ENCODE measurements at regions not wholly inside any gene's neighbourhood (a gene's known extent, or its start where the extent isn't known, plus 50 kb on each side); places are given as distances from the start of the nearest gene placed in this dataset.
"Not testable (repeated sequence)": the region's sequence is repeated elsewhere in the genome, so short reads cannot be mapped to it uniquely, and the experiment has no call there.

DNA sequence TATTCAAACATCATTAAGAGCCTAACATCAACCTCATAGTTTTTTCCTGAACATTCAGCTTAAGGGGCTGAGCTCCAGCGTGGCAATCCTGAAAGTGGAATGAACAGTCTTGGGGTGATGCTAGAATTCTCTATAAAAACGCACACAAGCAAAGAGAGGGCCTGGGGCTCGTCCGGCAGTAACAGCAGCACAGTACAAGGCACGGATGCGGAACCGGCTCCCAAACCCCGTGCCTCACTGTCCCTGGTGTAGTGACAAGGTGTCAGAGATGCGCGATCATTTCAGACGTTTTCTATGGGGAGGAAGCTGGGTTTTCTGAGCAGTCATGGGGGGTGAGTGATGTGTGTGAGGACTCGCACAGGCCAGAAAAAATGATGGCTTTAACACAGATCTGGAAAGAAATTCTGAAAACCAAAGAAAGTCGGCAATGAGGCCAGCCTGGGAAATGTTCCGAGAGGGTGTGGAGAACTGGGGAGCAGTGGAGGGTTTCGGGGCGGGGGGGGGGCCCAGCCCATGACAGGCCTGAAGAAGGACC lies 170.6 kb downstream of the NPIPB11 start:
- H3K4me1 Mint-ChIP-seq, H3K36me3 Mint-ChIP-seq, H3K9me3 Mint-ChIP-seq, H3K27me3 Mint-ChIP-seq, H3K4me3 Mint-ChIP-seq, H3K27ac Mint-ChIP-seq: not testable (repeated sequence)

DNA sequence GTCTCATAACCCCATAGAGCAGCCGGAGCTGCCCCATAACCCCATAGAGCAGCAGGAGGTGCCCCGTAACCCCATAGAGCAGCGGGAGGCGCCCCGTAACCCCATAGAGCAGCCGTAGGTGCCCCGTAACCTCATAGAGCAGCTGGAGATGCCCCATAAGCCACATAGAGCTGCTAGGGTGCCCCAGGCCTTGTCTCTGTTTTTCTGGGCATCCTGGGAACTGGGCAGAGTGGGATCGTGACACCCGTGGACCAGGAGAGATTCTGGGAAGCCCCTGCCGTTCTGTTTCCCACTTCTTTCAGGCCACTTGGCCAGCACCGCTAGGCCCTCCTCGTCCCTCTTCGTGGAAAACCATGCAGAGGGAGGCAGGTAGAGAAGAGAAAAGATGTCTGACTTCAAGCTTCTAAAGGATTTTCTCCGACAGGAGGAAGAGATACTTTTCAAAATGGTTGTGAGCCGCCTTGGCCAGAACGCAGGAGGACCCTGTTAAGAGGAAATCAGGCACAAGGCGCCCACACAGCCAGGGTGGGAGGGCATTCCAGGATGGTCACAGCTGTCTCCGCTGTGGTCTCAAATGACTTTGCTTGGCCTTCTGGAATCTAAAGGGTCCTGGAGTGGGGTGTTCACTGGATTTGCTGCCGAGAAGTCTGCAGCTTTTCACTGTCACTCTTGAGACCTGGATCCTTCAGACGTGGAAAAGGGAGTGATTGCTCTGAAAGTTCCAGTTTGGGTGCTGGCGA lies 171.8 kb downstream of the NPIPB11 start:
- H3K27me3 Mint-ChIP-seq, H3K27ac Mint-ChIP-seq, H3K4me1 Mint-ChIP-seq, H3K9me3 Mint-ChIP-seq, H3K36me3 Mint-ChIP-seq: not testable (repeated sequence)
- H3K4me3 Mint-ChIP-seq: peak overlapping the region in 1 of 4 donors; percentile 11

DNA sequence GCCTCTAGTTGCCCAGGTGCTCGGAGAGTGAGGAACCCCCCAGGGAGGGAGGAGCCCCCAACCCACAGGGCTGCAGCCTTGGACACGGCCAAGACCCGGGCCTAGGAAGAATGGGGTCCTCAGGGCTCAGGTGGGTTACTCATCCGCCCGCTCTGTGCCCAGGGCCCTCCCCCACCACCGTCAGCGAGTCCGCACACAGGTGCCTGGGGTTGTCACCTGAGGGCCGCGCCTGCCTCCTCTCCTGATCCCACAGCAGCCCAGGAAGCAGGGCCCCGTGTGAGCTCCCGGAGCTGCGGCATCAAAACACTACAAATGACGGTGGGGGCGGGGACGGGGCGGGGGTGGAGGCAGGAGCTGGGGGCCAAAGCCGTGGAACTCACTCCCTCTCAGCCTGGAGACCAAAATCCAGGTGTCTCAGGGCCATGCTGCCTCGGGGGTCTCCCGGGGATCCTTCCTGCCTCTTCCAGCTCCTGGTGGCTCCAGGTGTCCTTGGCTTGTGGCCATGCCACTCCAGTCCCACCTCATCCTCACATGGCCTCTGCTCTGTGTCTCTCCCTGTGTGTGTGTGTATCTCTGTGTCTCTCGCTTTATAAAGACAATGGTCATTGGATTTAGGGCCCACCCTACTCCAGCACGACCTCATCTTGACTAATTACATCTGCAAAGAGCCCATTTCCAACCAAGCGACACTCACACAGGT lies 172.7 kb downstream of the NPIPB11 start:
- H3K36me3 Mint-ChIP-seq, H3K4me3 Mint-ChIP-seq, H3K27ac Mint-ChIP-seq, H3K27me3 Mint-ChIP-seq, H3K4me1 Mint-ChIP-seq, H3K9me3 Mint-ChIP-seq: not testable (repeated sequence)

DNA sequence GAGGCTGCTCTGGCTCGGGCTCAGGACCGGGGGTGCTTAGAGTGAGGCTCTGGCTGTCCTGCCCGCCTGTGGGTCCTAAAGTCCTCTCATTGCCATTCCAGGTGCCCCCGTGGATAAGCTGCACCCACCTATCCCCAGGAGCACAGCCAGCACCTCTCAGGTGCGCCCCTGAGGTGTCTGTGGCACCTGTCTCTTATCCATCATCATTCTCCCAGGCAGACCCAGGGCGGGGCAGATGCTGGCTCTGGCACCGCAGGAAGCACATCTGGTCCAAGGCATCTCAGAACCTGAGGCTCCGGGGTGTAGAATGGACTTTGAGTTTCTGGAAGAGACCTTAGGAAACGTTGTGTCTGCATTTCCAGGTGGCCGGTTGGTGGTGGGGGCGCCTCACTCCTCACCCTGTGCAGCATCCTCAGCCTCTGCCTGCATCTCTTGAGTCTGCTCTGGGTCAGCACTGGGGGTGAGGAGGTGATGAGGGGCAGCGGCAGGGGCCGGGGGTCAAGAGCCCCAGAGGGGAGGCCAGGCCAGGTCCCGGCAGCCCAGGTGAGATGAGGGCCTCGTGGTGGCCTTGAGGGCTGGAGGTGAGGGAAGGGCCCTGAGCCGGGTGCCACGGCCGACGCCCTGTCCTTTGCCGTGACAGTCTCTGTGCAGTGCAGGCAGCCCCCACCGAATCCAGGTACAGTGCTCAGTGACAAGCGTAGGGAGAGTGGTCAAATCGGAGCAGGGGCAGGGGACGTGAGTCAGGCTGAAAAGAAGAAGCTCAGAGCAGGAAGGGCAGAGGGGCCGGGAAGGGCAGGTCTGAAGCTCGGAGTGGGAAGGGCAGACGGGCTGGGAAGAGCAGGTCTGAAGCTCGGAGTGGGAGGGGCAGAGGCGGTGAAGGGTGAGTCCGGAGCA lies 173.5 kb downstream of the NPIPB11 start:
- Mint-ChIP-seq H3K4me1 (peaks cover 2 to 4% (median 3%) of the 10 kb centered on the region in 3 donors), H3K9me3 (no peaks in the 10 kb centered on the region), H3K27ac (no peak overlapping the region), H3K4me3 (peak overlapping the region in 1 of 4 donors; percentile 51), H3K27me3 (no peaks in the 10 kb centered on the region), H3K36me3 (no peaks in the 10 kb centered on the region)

DNA sequence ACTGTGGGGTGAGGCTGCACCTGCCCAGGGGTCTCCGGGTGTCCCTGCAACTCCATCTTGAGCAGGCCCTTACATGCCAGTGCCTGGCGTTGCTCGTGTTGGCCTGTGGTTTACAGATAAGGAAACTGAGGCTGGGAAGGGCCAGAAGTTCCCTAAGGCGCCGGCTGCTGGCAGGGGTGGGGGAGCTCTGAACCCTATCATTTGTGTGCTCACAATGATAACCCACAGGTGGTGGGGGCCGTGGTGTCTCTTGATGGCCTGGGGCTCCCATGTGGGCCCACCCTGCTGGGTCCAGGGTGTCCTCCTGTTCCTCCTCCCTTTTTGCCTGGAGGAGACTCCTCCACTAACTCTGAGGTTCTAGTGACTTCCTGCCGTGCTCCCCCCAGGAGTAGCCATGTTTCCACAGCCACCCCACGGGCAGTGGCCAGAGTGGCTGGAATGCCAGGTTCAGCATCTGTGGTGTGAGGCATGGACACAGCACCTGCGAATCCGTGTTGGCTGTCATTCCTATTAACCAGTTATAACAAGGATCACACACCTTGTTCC lies 174.3 kb downstream of the NPIPB11 start:
- not testable (repeated sequence) for H3K27ac Mint-ChIP-seq, H3K27me3 Mint-ChIP-seq, H3K36me3 Mint-ChIP-seq, H3K9me3 Mint-ChIP-seq, H3K4me3 Mint-ChIP-seq, H3K4me1 Mint-ChIP-seq

DNA sequence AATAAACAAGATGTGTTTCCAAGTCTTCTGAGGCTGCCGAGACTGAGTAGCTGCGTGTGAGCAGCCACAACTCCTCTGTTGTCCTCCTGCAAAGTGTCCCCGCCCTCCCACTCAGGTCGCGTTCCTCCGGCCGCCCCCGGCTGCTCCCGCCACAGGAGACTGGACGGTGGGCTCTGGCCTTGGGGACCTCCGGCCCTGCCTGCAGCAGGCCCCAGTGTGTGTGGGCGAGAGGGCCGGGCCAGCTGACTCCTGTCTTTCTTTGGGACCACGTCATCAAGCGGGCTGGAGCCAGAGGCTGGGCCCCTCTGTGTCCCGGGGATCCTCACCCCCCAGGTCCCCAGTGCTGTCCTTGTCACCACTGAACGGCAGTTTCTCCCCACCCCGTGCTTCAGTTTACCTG lies 175.3 kb downstream of the NPIPB11 start:
- Mint-ChIP-seq H3K4me1 (peaks cover 2 to 4% (median 3%) of the 10 kb centered on the region in 3 donors), H3K36me3 (no peaks in the 10 kb centered on the region), H3K27me3 (no peaks in the 10 kb centered on the region), H3K4me3 (peak overlapping the region in 1 of 4 donors; percentile 58), H3K9me3 (no peaks in the 10 kb centered on the region), H3K27ac (no peak overlapping the region)

DNA sequence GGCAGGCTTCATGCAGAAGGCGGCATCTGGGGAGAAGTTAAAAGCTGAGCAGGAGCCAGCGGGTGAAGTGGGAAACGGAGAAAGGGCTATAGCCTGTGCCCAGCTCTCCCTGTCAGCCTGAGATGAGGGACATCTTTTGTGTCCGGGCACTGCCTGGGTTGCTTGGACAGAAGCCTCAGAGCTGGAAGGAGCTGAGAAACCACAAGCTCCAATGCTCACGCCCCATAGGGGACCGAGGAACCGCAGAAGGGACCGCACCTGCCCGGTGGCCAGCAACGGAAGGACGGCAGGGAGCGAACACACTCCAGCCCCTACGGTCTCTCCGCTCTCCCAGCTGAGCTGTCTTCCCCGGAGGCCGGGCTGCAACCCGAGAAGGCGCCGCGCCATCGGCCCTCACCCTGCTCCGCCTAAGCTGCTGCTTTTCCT lies 175.8 kb downstream of the NPIPB11 start:
- Mint-ChIP-seq H3K4me3 (no peak overlapping the region), H3K36me3 (no peaks in the 10 kb centered on the region), H3K4me1 (peaks cover 2 to 4% (median 3%) of the 10 kb centered on the region in 3 donors), H3K27me3 (no peaks in the 10 kb centered on the region), H3K9me3 (no peaks in the 10 kb centered on the region), H3K27ac (no peak overlapping the region)

DNA sequence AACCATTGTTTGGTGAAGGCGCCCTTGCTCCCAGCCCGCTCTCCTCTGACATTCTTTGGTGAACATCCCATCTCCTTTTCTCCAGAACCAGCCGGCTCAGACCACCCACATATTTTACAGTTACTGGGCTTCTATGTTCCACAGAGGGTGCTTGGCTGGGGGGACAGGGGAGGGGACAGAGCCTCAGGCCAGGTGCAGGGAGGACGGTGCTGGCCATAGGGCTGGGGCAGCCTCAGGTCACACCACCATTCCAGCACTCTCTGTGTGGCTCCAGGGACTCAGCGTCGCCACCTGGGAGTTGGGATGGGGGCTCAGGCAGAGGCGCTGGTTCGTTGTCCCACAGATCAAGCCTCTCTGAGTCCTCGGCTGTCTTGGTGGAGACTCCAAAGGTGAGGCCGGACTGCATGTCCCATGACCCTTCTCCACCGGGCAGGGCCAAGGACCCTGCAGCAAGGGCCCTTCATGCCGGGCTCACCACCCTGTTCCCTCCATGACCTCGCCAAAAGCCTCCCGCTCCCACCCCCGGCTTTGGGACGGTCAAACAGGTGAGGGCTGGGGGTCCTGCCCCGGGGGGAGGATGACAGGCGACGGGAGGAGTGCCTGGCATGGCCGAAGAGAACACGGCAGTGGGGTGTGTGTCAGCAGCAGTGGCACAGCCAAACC lies 176.4 kb downstream of the NPIPB11 start:
- H3K27ac Mint-ChIP-seq: peak overlapping the region in 1 of 3 donors; percentile 89
- H3K4me3 Mint-ChIP-seq, H3K27me3 Mint-ChIP-seq, H3K4me1 Mint-ChIP-seq, H3K36me3 Mint-ChIP-seq, H3K9me3 Mint-ChIP-seq: not testable (repeated sequence)

DNA sequence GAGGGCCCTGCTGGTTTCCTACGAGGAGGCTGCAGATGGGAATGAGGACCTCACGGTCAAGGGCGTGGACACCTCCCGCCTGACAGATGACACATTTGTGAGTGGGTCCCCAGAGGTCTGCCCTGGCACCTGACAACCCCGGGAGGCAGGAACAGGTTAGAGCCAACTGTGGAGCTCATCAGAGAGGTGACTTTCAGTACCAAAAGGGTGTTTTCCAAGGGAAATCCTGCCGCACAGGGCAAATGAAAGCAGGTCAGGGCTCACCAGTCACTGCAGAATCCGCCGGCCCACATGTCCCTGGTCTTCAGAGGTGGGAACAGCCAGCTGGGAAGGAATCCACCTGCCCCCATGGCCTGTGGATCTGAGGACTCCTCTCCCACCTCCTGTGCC lies 176.9 kb downstream of the NPIPB11 start:
- not testable (repeated sequence) for H3K4me1 Mint-ChIP-seq, H3K36me3 Mint-ChIP-seq, H3K4me3 Mint-ChIP-seq, H3K9me3 Mint-ChIP-seq, H3K27me3 Mint-ChIP-seq
- H3K27ac Mint-ChIP-seq: peak overlapping the region in 1 of 3 donors; percentile 89

DNA sequence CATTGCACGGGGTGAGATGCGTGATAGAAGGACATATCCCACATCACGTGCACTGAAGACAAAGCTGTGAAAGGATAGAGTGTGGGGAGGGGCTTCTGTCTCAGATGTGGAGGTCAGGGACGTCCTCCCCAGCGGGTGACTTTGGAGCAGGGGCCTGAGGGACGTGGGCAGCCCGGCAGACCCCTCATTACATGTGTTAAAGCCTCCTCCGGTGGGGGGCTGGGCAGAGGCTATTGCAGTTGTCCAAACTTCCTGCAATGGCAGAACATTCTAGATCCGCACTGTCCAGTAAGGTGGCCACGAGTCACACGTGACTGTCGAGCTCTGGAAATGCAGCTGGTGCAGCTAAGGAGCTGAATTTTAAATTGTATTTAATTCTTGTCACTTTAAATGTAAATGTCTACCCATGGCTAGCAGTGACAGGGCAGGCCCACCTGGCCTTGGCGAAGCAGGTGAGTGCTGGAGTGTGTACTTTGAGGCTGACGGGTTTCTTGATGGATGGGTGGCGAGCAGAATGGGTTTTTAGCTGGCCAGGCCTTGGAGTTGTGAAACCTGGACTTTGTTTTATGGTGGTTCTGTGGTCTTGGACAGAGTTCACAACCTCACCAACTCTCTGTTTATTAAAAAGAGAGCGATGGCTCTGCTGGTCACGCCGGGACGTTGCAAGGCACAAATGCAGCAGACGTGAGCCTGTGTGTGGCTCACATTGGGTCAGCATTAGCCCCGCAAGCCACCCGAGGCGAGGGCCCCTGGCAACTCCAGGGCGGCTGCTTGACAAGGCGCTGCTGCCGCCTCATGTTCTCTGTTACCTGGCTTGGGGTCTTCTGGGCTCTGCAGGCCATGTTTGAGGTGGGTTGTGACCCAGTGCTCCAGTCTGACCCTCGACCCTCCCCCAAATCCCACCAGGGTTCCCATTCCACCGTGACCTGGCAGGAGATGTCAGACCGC lies 177.6 kb downstream of the NPIPB11 start:
- peak overlapping the region in 2 of 4 donors; percentile 57 to 70 for H3K4me3 Mint-ChIP-seq
- not testable (repeated sequence) for H3K27ac Mint-ChIP-seq, H3K27me3 Mint-ChIP-seq, H3K9me3 Mint-ChIP-seq, H3K4me1 Mint-ChIP-seq, H3K36me3 Mint-ChIP-seq

DNA sequence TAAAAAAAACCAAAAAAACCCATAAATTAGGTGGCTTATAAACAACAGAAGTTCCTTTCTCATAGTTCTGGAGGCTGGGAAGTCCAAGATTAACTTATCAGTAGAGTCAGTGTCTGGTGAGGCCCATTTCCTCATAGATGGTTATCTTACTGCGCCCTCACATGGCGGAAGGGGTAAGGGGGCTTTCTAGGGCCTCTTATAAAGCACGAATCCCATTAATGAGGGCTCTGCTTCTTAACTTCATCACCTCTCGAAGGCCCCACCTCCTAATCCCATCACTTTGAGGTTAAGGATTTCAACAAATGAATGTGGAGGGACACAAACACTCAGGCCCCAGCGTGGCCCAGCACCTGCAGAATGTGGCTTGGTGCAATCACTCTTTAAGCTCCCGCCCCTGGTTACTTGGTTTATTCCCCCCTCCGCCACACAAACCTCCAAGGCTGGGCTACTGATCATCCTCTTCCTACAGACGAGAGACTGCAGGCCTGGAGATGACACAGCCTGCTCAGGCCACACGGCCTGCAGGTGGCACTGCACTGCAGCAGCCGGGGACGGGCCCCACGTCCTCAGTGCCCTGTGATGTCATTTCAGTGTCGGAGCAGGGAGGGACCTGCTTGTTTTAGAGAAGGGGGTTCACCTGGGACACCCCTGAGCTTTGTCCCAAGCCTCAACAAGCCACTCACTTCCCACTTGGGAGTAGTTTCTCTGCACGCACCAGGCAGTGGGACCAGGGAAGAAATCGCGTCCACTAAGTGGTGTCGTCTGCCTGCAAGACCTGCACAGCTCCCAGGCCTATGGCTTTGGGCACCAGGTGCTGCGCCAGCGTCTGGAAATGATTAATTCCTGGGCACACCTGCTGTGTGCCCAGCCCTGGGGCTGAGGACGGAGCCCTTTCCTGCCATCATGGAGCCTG lies 178.5 kb downstream of the NPIPB11 start:
- H3K9me3 Mint-ChIP-seq, H3K4me1 Mint-ChIP-seq, H3K36me3 Mint-ChIP-seq, H3K27me3 Mint-ChIP-seq: not testable (repeated sequence)
- Mint-ChIP-seq H3K27ac (peak overlapping the region in 1 of 3 donors; percentile 16), H3K4me3 (peak overlapping the region in 2 of 4 donors; percentile 57 to 70)

DNA sequence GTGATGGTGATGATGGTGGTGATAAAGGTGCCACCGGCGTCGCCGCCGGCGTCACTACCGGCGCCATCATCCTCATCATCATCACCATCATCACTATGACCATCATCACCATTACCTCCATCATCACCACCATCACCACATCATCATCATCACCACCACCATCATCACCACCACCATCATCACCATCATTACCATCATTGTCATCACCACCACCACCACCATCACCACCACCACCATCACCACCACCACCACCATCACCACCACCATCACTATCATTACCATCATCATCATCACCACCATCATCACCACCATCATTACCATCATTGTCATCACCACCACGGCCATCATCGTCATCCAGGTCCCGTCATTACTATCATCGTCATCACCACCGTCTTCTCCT lies 179.7 kb downstream of the NPIPB11 start:
- H3K9me3 Mint-ChIP-seq: no peaks in the 10 kb centered on the region
- H3K4me1 Mint-ChIP-seq: peaks cover 0 to 4% (median 2%) of the 10 kb centered on the region in 3 donors
- H3K4me3 Mint-ChIP-seq: no peak overlapping the region
- no peak overlapping the region for H3K27ac Mint-ChIP-seq
- no peaks in the 10 kb centered on the region for H3K36me3 Mint-ChIP-seq
- H3K27me3 Mint-ChIP-seq: no peaks in the 10 kb centered on the region

DNA sequence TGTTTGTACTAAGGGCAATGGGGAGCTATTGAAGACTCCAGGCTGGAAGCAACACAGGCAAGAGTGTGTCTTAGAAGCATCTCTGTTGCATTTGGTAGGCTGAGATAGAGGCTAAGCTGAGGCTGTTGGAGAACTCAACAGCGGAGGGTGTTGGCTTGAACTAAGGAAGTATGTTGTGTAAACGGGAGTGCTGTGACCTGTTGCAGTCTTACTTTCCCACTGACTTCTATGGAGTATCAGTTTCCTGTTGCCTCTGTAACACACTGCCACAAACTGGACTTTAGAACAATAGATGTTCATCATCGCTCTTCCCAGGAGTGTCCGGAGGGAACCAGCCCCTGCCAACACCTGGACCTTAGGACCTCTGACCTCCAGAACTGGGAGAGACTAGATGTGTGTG lies 181.8 kb downstream of the NPIPB11 start:
- not testable (repeated sequence) for H3K36me3 Mint-ChIP-seq, H3K4me3 Mint-ChIP-seq, H3K27me3 Mint-ChIP-seq, H3K27ac Mint-ChIP-seq, H3K9me3 Mint-ChIP-seq, H3K4me1 Mint-ChIP-seq
